Endodermal cell (in vitro differentiated cells): ENCODE measurements at regions not wholly inside any gene's neighbourhood (a gene's known extent, or its start where the extent isn't known, plus 50 kb on each side); places are given as distances from the start of the nearest gene placed in this dataset.

Experiments used
- DNase-seq: peaks from one replicate; pipeline ENCODE4 v3.0.0-alpha.2; 2017
- H3K27ac ChIP-seq: 2 replicates; pipeline ENCODE4 v1.5.1; 2013; ENCODE audit warnings: mild to moderate bottlenecking, low read depth, low read length, moderate library complexity
- H3K27me3 ChIP-seq: 2 replicates; pipeline ENCODE4 v1.6.1; 2013; ENCODE audit warnings: mild to moderate bottlenecking, low read length, moderate library complexity; ENCODE audit not compliant: insufficient read depth, control insufficient read depth, poor library complexity, severe bottlenecking
- H3K36me3 ChIP-seq: 2 replicates; pipeline ENCODE4 v1.7.0; 2013; ENCODE audit warnings: mild to moderate bottlenecking, low read length, moderate library complexity; ENCODE audit not compliant: control insufficient read depth, insufficient read depth
- H3K4me1 ChIP-seq: one replicate; pipeline ENCODE4 v1.7.0; 2013; ENCODE audit warnings: low read length; ENCODE audit not compliant: control insufficient read depth, insufficient read depth
- H3K4me3 ChIP-seq: 2 replicates; pipeline ENCODE4 v1.5.1; 2013; ENCODE audit warnings: mild to moderate bottlenecking, low read length, moderate library complexity
- H3K9ac ChIP-seq: 2 replicates; pipeline ENCODE4 v1.6.1; 2013; ENCODE audit warnings: mild to moderate bottlenecking, low read length, moderate library complexity; ENCODE audit not compliant: poor library complexity, severe bottlenecking; ENCODE audit errors: extremely low read depth
- H3K9me3 ChIP-seq: 2 replicates; pipeline ENCODE4 v1.6.1; 2013; ENCODE audit warnings: mild to moderate bottlenecking, low read length, moderate library complexity; ENCODE audit not compliant: control insufficient read depth
- H3K27ac Mint-ChIP-seq: 2 replicates; pipeline ENCODE4 v1.8.0; 2020; ENCODE audit warnings: mixed read lengths
- H3K27me3 Mint-ChIP-seq: 2 replicates; pipeline ENCODE4 v1.8.0; 2021; ENCODE audit warnings: mild to moderate bottlenecking, mixed read lengths; ENCODE audit not compliant: insufficient read depth
- H3K36me3 Mint-ChIP-seq: 2 replicates; pipeline ENCODE4 v1.8.0; 2020; ENCODE audit warnings: low read depth, mixed read lengths
- H3K4me1 Mint-ChIP-seq: 2 replicates; pipeline ENCODE4 v1.8.0; 2020; ENCODE audit warnings: mixed read lengths
- H3K4me3 Mint-ChIP-seq: 2 replicates; pipeline ENCODE4 v1.8.0; 2020; ENCODE audit warnings: mild to moderate bottlenecking, moderate library complexity, mixed read lengths
- H3K9me3 Mint-ChIP-seq: 2 replicates; pipeline ENCODE4 v1.8.0; 2020; ENCODE audit warnings: mild to moderate bottlenecking, mixed read lengths
- CTCF ChIP-seq: fragments of 200-600 bp; sonication (generic); conservative IDR thresholded peaks from 2 replicates; pipeline ENCODE4 v1.5.0; 2021; ENCODE audit warnings: antibody characterized with exemption, mild to moderate bottlenecking
- WGBS, 2 experiments: methylation state at CpG; one replicate each; pipeline versions ENCODE4 v1.1.5 to v1.1.7; 2013; ENCODE audit warnings: missing lambda C conversion rate in 2 of 2, mixed read lengths in 1 of 2; ENCODE audit not compliant: insufficient coverage in 1 of 2, insufficient read length in 1 of 2; 5-methylcytosine and 5-hydroxymethylcytosine counted together

DNA sequence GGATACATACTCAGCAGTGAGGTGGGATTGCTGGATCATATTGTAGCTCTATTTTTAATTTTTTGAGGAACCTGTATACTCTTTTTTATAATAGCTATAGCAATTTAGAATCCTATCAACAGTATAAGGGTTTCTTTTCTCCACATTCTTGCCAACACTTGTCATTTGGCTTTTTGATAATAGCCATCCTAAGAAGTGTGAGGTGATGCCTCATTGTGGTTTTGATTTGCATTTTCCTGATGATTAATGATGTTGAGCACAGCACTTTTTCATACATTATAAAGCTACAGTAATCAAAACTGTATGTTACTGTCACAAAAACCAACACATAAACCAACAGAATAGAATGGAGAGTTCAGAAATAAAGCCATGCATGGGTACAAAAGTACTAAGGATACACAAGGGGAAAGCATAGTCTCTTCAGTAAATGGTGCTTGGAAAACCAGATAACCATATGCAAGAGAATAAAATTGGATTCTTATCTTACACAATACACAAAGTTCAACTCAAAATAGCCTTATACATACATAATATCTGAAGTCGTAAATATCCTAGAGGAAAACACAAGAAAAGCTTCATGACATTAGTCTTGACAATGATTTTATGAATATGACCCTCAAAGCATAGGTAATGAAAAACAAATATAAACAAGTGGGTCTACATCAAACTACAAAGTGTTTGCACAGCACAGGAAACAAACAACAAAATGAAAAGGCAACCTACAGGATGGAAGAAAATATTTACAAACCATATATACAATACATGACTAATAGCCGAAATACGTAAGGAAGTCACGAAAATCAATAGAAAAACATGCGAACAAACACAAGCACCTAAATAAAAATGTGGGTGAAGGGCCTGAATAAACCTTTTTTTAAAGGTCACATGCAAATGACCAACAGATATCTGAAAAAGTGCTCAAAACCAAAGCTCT is 287.8 kb upstream of the DAB2 start:
- H3K4me1 ChIP-seq, result no peaks in the 10 kb centered on the region
- Mint-ChIP-seq H3K27me3 (no peaks in the 10 kb centered on the region), H3K4me1 (peaks cover 3% of the 10 kb centered on the region), H3K9me3 (no peaks in the 10 kb centered on the region), H3K4me3 (no peak overlapping the region), H3K27ac (no peak overlapping the region), H3K36me3 (no peaks in the 10 kb centered on the region)
- no peaks in the 10 kb centered on the region for H3K36me3 ChIP-seq
- no peak overlapping the region for H3K9ac ChIP-seq
- no peak overlapping the region for H3K4me3 ChIP-seq
- 94 to 100% methylated on average over 2 to 5 of the region's 5 CpGs for WGBS, 2 experiments
- no peaks in the 10 kb centered on the region for H3K9me3 ChIP-seq
- no peak overlapping the region for H3K27ac ChIP-seq
- TF ChIP-seq CTCF, result no peak
- no peaks in the 10 kb centered on the region for H3K27me3 ChIP-seq
- DNase-seq, result no peak

DNA sequence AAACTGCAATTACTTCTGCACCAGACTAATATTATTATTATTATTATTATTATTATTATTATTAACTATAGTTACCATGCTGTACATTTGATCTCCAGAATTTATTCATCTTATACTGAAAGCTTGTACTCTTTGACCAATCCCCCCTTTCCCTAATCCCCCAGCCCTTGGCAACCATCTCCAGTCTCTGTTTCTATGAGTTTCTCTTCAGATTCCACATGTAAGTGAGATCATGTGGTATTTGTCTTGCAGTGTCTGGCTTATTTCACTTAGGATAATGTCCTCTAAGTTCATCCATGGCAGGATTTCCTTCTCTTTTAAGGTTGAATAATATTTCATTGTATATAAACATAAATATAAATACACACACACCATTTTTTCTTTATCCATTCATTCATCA is 287.0 kb upstream of the DAB2 start:
- no peaks in the 10 kb centered on the region for H3K36me3 ChIP-seq
- no peak overlapping the region for H3K9ac ChIP-seq
- no peak for DNase-seq
- Mint-ChIP-seq H3K27me3 (no peaks in the 10 kb centered on the region), H3K4me3 (no peak overlapping the region), H3K9me3 (no peaks in the 10 kb centered on the region), H3K36me3 (no peaks in the 10 kb centered on the region), H3K27ac (no peak overlapping the region), H3K4me1 (peaks cover 3% of the 10 kb centered on the region)
- H3K27ac ChIP-seq, result no peak overlapping the region
- TF ChIP-seq CTCF, result no peak
- no peaks in the 10 kb centered on the region for H3K9me3 ChIP-seq
- no peak overlapping the region for H3K4me3 ChIP-seq
- no peaks in the 10 kb centered on the region for H3K27me3 ChIP-seq
- H3K4me1 ChIP-seq, result no peaks in the 10 kb centered on the region

- H3K36me3 Mint-ChIP-seq, result no peaks in the 10 kb centered on the region
- H3K36me3 ChIP-seq, result no peaks in the 10 kb centered on the region
- no peaks in the 10 kb centered on the region for H3K4me1 Mint-ChIP-seq
- H3K9ac ChIP-seq, result no peak overlapping the region
- no peaks in the 10 kb centered on the region for H3K9me3 ChIP-seq
- no peak overlapping the region for H3K4me3 Mint-ChIP-seq
- H3K27ac ChIP-seq, result no peak overlapping the region
- no peak overlapping the region for H3K27ac Mint-ChIP-seq
- no peaks in the 10 kb centered on the region for H3K27me3 Mint-ChIP-seq
- 73 to 88% methylated on average over 3 of the region's 4 CpGs for WGBS, 2 experiments
- no peak overlapping the region for H3K4me3 ChIP-seq
- no peaks in the 10 kb centered on the region for H3K9me3 Mint-ChIP-seq
- no peaks in the 10 kb centered on the region for H3K4me1 ChIP-seq
- TF ChIP-seq CTCF, result no peak
- no peak for DNase-seq
- H3K27me3 ChIP-seq, result no peaks in the 10 kb centered on the region
These were observed 284.3 kb upstream of the DAB2 start for GRCh38 chr5:39709032-39709431.
